H9 (cell line): ENCODE measurements at regions not wholly inside any gene's neighbourhood (a gene's known extent, or its start where the extent isn't known, plus 50 kb on each side); places are given as distances from the start of the nearest gene placed in this dataset.

Source experiments
- DNase-seq: peaks from one replicate; pipeline ENCODE4 v3.0.0-alpha.2; 2017
- H2AFZ ChIP-seq: one replicate; pipeline ENCODE4 v1.6.1; 2013; ENCODE audit warnings: mild to moderate bottlenecking, low read length, control low read depth, moderate library complexity
- H2AK5ac ChIP-seq: 2 replicates; pipeline ENCODE4 v1.6.1; 2013; ENCODE audit warnings: low read length, control low read depth, mixed read lengths; ENCODE audit not compliant: insufficient read length
- H2BK120ac ChIP-seq: one replicate; pipeline ENCODE4 v1.6.1; 2013; ENCODE audit warnings: low read depth, mild to moderate bottlenecking, low read length, control low read depth, inconsistent platforms; ENCODE audit not compliant: poor library complexity, severe bottlenecking
- H2BK12ac ChIP-seq: 2 replicates; pipeline ENCODE4 v1.6.1; 2013; ENCODE audit warnings: low read length, control low read depth, mixed read lengths, low read depth; ENCODE audit not compliant: insufficient read length
- H2BK15ac ChIP-seq: 2 replicates; pipeline ENCODE4 v1.6.1; 2013; ENCODE audit warnings: low read depth, low read length, control low read depth
- H2BK20ac ChIP-seq: one replicate; pipeline ENCODE4 v1.6.1; 2013; ENCODE audit warnings: low read depth, mild to moderate bottlenecking, low read length, control low read depth, inconsistent platforms; ENCODE audit not compliant: poor library complexity, severe bottlenecking
- H2BK5ac ChIP-seq: 2 replicates; pipeline ENCODE4 v1.6.1; 2013; ENCODE audit warnings: low read length, control low read depth, mixed read lengths; ENCODE audit not compliant: insufficient read length
- H3K14ac ChIP-seq: 2 replicates; pipeline ENCODE4 v1.6.1; 2013; ENCODE audit warnings: low read length, control low read depth; ENCODE audit not compliant: insufficient read depth
- H3K18ac ChIP-seq: 2 replicates; pipeline ENCODE4 v1.6.1; 2013; ENCODE audit warnings: low read depth, mild to moderate bottlenecking, mixed read lengths, low read length, control low read depth; ENCODE audit not compliant: insufficient read length
- H3K23ac ChIP-seq: 2 replicates; pipeline ENCODE4 v1.6.1; 2013; ENCODE audit warnings: low read length, control low read depth, mixed read lengths, low read depth; ENCODE audit not compliant: insufficient read length
- H3K23me2 ChIP-seq: 2 replicates; pipeline ENCODE4 v1.6.1; 2013; ENCODE audit warnings: low read depth, mild to moderate bottlenecking, mixed read lengths, low read length, control low read depth; ENCODE audit not compliant: insufficient read length, poor library complexity, severe bottlenecking
- H3K27ac ChIP-seq: 2 replicates; pipeline ENCODE4 v1.5.1; 2013; ENCODE audit warnings: low read length, control low read depth, mixed read lengths, low read depth; ENCODE audit not compliant: insufficient read length
- H3K27me3 ChIP-seq: 2 replicates; pipeline ENCODE4 v1.6.1; 2013; ENCODE audit warnings: low read length, control low read depth, inconsistent platforms; ENCODE audit not compliant: insufficient read depth
- H3K4ac ChIP-seq: 2 replicates; pipeline ENCODE4 v1.6.1; 2013; ENCODE audit warnings: low read depth, mild to moderate bottlenecking, control low read depth, inconsistent platforms, low read length, moderate library complexity
- H3K4me1 ChIP-seq: 2 replicates; pipeline ENCODE4 v1.6.1; 2013; ENCODE audit warnings: low read length, control low read depth, inconsistent platforms; ENCODE audit not compliant: insufficient read depth
- H3K4me2 ChIP-seq: 2 replicates; pipeline ENCODE4 v1.6.1; 2013; ENCODE audit warnings: low read length, control low read depth, mixed read lengths; ENCODE audit not compliant: insufficient read length, insufficient read depth
- H3K56ac ChIP-seq: 2 replicates; pipeline ENCODE4 v1.6.1; 2013; ENCODE audit warnings: low read depth, mild to moderate bottlenecking, mixed read lengths, low read length, control low read depth; ENCODE audit not compliant: insufficient read length
- H3K79me1 ChIP-seq: 2 replicates; pipeline ENCODE4 v1.6.1; 2013; ENCODE audit warnings: low read depth, mild to moderate bottlenecking, moderate library complexity, low read length, control low read depth, inconsistent platforms; ENCODE audit not compliant: insufficient read depth, poor library complexity, severe bottlenecking
- H3K79me2 ChIP-seq: 2 replicates; pipeline ENCODE4 v1.6.1; 2013; ENCODE audit warnings: low read length, control low read depth, inconsistent platforms; ENCODE audit not compliant: insufficient read depth
- H3K9ac ChIP-seq: 2 replicates; pipeline ENCODE4 v1.6.1; 2013; ENCODE audit warnings: low read length, control low read depth, mixed read lengths; ENCODE audit not compliant: insufficient read length; ENCODE audit errors: extremely low read depth
- H3K9me3 ChIP-seq: one replicate; pipeline ENCODE4 v1.6.1; 2013; ENCODE audit warnings: low read depth, low read length, inconsistent platforms; ENCODE audit not compliant: control insufficient read depth
- H3T11ph ChIP-seq: one replicate; pipeline ENCODE4 v1.6.1; 2013; ENCODE audit warnings: mild to moderate bottlenecking, low read length, control low read depth, inconsistent platforms
- H4K20me1 ChIP-seq: one replicate; pipeline ENCODE4 v1.6.1; 2013; ENCODE audit not compliant: control insufficient read depth, insufficient read length, insufficient read depth
- H4K5ac ChIP-seq: 2 replicates; pipeline ENCODE4 v1.6.1; 2013; ENCODE audit warnings: low read depth, mild to moderate bottlenecking, mixed read lengths, low read length, control low read depth; ENCODE audit not compliant: insufficient read length
- H4K8ac ChIP-seq: replicated peaks from 2 replicates; pipeline ENCODE4 v1.6.1; 2013; ENCODE audit warnings: low read length, control low read depth, mixed read lengths, low read depth; ENCODE audit not compliant: insufficient read length
- H4K91ac ChIP-seq: 2 replicates; pipeline ENCODE4 v1.6.1; 2013; ENCODE audit warnings: low read depth, mild to moderate bottlenecking, moderate library complexity, mixed read lengths, low read length, control low read depth; ENCODE audit not compliant: insufficient read length
- H3K27ac Mint-ChIP-seq, 3 experiments: 2 replicates in 2 of 3; 3 replicates in 1 of 3; pipeline ENCODE4 v1.8.0; 2020 to 2021; ENCODE audit warnings: mixed read lengths in 3 of 3, mild to moderate bottlenecking in 1 of 3, moderate library complexity in 1 of 3
- H3K27me3 Mint-ChIP-seq: 2 replicates; pipeline ENCODE4 v1.8.0; 2021; ENCODE audit warnings: low read depth, mild to moderate bottlenecking, moderate library complexity, mixed read lengths
- H3K36me3 Mint-ChIP-seq, 3 experiments: 2 replicates in 2 of 3; 3 replicates in 1 of 3; pipeline ENCODE4 v1.8.0; 2020 to 2021; ENCODE audit warnings: low read depth in 3 of 3, mixed read lengths in 3 of 3; ENCODE audit not compliant: insufficient read depth in 1 of 3
- H3K4me1 Mint-ChIP-seq, 2 experiments: 2 replicates each; pipeline ENCODE4 v1.8.0; 2020; ENCODE audit warnings: mixed read lengths in 2 of 2
- H3K4me3 Mint-ChIP-seq, 2 experiments: 2 replicates in 1 of 2; 3 replicates in 1 of 2; pipeline ENCODE4 v1.8.0; 2020 to 2021; ENCODE audit warnings: mild to moderate bottlenecking in 2 of 2, mixed read lengths in 2 of 2, moderate library complexity in 1 of 2
- H3K9me3 Mint-ChIP-seq, 2 experiments: 2 replicates in 1 of 2; 3 replicates in 1 of 2; pipeline ENCODE4 v1.8.0; 2020; ENCODE audit warnings: mild to moderate bottlenecking in 2 of 2, mixed read lengths in 2 of 2, moderate library complexity in 1 of 2
- CTCF ChIP-seq: fragments of 200-600 bp; sonication (generic); conservative IDR thresholded peaks from 3 replicates; pipeline ENCODE4 v1.8.0; 2021; ENCODE audit warnings: antibody characterized with exemption, mild to moderate bottlenecking
- WGBS: extraction: QIAGEN DNeasy Blood & Tissue Kit; methylation state at CpG from one replicate; pipeline ENCODE4 v1.1.7; 2013; ENCODE audit warnings: missing lambda C conversion rate, low lambda C conversion rate, mixed read lengths; ENCODE audit not compliant: insufficient read length; ENCODE audit errors: extremely low coverage; 5-methylcytosine and 5-hydroxymethylcytosine counted together

- H3K4me1 Mint-ChIP-seq = peaks cover 64 to 76% of the 10 kb centered on the region in 2 experiments
- H3K36me3 Mint-ChIP-seq = peaks cover 14 to 55% (median 55%) of the 10 kb centered on the region in 3 experiments
- no peak overlapping the region for H3K4me3 Mint-ChIP-seq
Observed at GRCh38 chr3:16667633-16668032, 62.4 kb upstream of the DAZL start.

More at GRCh38 chr3:16667633-16668032, 62.4 kb upstream of the DAZL start:
- Histone ChIP-seq H2BK5ac (no peak overlapping the region), H4K20me1 (no peaks in the 10 kb centered on the region), H3K9ac (no peak overlapping the region), H3K9me3 (no peaks in the 10 kb centered on the region), H3K4ac (no peak overlapping the region), H2AK5ac (peak overlapping the region; percentile 67), H3K23me2 (no peaks in the 10 kb centered on the region), H3K4me2 (no peak overlapping the region), H3K56ac (no peak overlapping the region), H2BK120ac (no peak overlapping the region), H4K5ac (no peak overlapping the region), H3K27ac (no peak overlapping the region), H3K18ac (no peak overlapping the region), H3K23ac (no peak overlapping the region), H2BK20ac (no peak overlapping the region), H3K4me1 (peaks cover 25% of the 10 kb centered on the region), H2AFZ (no peak overlapping the region), H3K27me3 (no peaks in the 10 kb centered on the region), H3T11ph (no peak overlapping the region), H4K8ac (no peak overlapping the region), H2BK15ac (no peak overlapping the region), H2BK12ac (no peak overlapping the region), H3K14ac (no peak overlapping the region), H3K79me1 (no peaks in the 10 kb centered on the region), H4K91ac (no peak overlapping the region), H3K79me2 (no peaks in the 10 kb centered on the region)
- no peak for TF ChIP-seq CTCF
- no CpG with 5 or more reads among the region's 4 CpGs for WGBS
- Mint-ChIP-seq H3K9me3 (peaks cover 15 to 17% of the 10 kb centered on the region in 2 experiments), H3K27ac (peak overlapping the region in 2 of 3 experiments; percentile 65 to 72; a peak in 3 of 7 replicates), H3K27me3 (no peaks in the 10 kb centered on the region)
- DNase-seq = no peak
